AG04450 (cell line): ENCODE measurements at regions not wholly inside any gene's neighbourhood (a gene's known extent, or its start where the extent isn't known, plus 50 kb on each side); places are given as distances from the start of the nearest gene placed in this dataset.

ENCODE experiments used
- CTCF ChIA-PET: fragments of 300-600, 350-600 bp; formaldehyde crosslinking; extraction: SDS; loops from one replicate; lab custom pipeline; 2022; ENCODE audit warnings: antibody characterized with exemption, inconsistent platforms; lab: Charles Lee
- POLR2A ChIA-PET: fragments of 350-600 bp; formaldehyde crosslinking; extraction: SDS; loops from one replicate; lab custom pipeline; 2021; ENCODE audit warnings: antibody characterized with exemption, inconsistent platforms; lab: Yijun Ruan, JAX
- DNase-seq: peaks from one replicate; pipeline ENCODE4 v3.0.0-alpha.2; 2011; ENCODE audit warnings: low read depth, low spot score
- H3K27ac ChIP-seq: one replicate; pipeline ENCODE4 v1.5.1; 2012; ENCODE audit warnings: low read depth, low read length, control low read depth
- H3K27me3 ChIP-seq: one replicate; pipeline ENCODE4 v1.6.0; 2012; ENCODE audit warnings: low read length; ENCODE audit not compliant: control insufficient read depth, insufficient read depth
- H3K4me3 ChIP-seq: 2 replicates; pipeline ENCODE4 v1.5.1; 2011; ENCODE audit warnings: mild to moderate bottlenecking, low read depth, low read length, control low read depth
- H3K9me3 ChIP-seq: 2 replicates; pipeline ENCODE4 v1.5.1; 2012; ENCODE audit warnings: low read length; ENCODE audit not compliant: control insufficient read depth, insufficient read depth
- TF ChIP-seq, protein P1 (sequence below): IDR thresholded peaks from 2 replicates; pipeline ENCODE4 v1.5.1; 2011; ENCODE audit warnings: low read depth, low read length, control low read depth, inconsistent platforms

DNA sequence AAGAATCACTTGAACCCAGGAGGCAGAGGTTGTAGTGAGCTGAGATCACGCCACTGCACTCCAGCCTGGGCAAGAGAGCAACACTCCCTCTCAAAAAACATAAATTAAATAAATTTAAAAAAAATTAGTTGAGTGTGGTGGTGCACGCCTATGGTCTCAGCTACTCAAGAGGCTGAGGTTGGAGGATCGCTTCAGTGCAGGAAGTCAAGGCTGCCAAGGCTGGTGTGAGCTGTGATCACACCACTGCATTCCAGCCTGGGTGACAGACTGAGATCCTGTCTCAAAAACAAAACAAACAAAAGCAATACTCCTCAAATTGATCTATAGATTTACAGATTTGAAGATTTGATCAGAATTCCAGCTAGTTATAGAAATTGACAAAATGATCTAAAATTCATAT lies 92.7 kb upstream of the RESF1 start:
- CTCF ChIA-PET, result no interaction called here
- TF ChIP-seq, protein P1, sequence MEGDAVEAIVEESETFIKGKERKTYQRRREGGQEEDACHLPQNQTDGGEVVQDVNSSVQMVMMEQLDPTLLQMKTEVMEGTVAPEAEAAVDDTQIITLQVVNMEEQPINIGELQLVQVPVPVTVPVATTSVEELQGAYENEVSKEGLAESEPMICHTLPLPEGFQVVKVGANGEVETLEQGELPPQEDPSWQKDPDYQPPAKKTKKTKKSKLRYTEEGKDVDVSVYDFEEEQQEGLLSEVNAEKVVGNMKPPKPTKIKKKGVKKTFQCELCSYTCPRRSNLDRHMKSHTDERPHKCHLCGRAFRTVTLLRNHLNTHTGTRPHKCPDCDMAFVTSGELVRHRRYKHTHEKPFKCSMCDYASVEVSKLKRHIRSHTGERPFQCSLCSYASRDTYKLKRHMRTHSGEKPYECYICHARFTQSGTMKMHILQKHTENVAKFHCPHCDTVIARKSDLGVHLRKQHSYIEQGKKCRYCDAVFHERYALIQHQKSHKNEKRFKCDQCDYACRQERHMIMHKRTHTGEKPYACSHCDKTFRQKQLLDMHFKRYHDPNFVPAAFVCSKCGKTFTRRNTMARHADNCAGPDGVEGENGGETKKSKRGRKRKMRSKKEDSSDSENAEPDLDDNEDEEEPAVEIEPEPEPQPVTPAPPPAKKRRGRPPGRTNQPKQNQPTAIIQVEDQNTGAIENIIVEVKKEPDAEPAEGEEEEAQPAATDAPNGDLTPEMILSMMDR, result no peak
- Histone ChIP-seq H3K4me3 (no peak overlapping the region), H3K27me3 (no peaks in the 10 kb centered on the region), H3K27ac (no peak overlapping the region), H3K9me3 (no peaks in the 10 kb centered on the region)
- POLR2A ChIA-PET, result no interaction called here
- DNase-seq, result no peak

DNA sequence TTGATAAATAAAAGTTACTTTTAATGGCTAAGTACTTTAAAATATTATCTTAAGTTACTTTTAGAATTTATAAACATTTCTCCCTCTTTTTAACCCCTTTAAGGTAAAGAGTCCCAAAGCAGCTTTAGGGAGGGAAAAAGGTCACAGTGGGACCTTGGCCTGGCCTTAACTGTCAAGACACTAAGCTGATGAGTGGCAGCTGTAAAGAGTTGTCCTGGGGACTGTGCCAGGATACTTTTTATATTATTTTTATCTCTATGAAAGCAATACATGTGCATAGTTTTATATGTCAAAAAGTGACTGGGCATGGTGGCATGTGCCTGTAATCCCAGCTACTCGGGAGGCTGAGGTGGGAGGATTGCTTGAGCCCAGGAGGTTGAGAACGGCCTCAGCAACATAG lies 94.2 kb upstream of the RESF1 start:
- TF ChIP-seq, protein P1, result no peak
- ChIA-PET CTCF (no interaction called here), POLR2A (no interaction called here)
- DNase-seq, result no peak
- no peak overlapping the region for H3K27ac ChIP-seq
- no peaks in the 10 kb centered on the region for H3K27me3 ChIP-seq
- no peaks in the 10 kb centered on the region for H3K9me3 ChIP-seq
- H3K4me3 ChIP-seq, result no peak overlapping the region

DNA sequence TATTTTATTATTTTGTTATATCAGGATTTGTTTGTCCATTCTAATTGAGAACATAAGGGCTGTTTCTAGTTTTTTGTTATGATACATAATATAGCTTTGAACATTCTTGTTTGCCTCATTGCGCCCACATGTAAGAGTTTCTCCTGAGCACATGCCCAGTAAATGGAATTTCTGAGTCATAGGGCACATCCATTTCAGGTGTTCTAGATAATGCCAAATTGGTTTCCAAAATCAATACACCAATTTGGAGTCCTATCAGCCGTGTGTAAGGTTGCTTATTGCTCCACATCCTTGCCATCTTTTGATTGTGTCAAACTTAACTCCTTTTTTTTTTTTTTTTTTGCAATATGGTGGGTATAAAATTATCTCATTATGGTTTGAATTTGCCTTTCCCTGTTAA lies 97.9 kb upstream of the RESF1 start:
- H3K27ac ChIP-seq, result no peak overlapping the region
- DNase-seq, result no peak
- no peaks in the 10 kb centered on the region for H3K9me3 ChIP-seq
- CTCF ChIA-PET, result no interaction called here
- no peaks in the 10 kb centered on the region for H3K27me3 ChIP-seq
- POLR2A ChIA-PET, result no interaction called here
- TF ChIP-seq, protein P1, result no peak
- no peak overlapping the region for H3K4me3 ChIP-seq

DNA sequence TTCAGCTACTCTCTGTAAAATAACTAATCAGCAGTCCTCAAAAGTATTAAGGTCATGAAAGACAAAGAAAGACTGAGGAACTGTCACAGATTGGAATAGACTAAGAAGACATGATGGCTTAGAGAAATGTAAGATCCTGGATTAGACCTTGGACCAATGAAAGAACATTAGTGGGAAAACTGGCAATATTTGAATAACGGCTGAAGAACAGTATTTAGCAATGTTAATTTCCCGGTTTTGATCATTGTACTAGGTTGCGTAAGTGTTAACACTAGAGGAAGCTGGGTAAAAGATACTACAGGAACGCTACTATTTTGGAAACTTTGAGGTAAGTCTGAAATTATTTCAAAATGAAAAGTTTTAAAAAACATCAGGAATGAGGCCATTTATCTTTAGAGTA lies 98.8 kb upstream of the RESF1 start:
- POLR2A ChIA-PET, result no interaction called here
- Histone ChIP-seq H3K9me3 (no peaks in the 10 kb centered on the region), H3K27me3 (no peaks in the 10 kb centered on the region), H3K27ac (no peak overlapping the region), H3K4me3 (no peak overlapping the region)
- no peak for DNase-seq
- CTCF ChIA-PET, result no interaction called here
- TF ChIP-seq, protein P1, result no peak

DNA sequence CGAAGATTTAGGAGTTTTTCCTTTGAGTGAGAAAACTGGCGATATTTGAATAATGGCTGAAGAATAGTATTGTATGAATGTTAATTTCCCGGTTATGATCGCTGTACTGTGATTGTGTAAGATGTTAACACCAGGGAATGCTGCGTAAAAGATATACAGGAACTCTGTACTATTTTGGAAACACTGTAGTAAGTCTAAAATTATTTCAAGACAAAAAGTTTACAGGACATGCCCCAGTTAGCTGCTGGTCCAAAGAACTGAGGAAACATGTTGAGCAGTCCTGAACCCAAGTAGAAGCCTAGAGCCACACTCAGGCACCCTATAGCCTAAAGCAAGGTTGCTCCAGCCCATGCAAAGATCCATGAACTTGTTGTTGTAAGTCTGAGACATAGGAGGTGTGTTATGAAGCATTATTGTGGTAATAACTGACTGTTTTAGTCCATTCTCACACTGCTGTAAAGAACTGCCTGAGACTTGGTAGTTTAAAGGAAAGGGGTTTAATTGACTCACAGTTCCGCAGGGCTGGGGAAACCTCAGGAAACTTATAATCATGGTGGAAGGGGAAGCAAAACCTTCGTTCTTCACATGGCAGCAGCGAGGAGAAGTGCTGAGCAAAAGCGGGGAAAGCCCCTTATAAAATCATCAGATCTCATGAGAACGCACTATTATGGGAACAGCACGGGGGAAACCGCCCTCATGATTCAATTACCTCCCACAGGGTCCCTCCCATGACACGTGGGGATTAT lies 99.8 kb upstream of the RESF1 start:
- Histone ChIP-seq H3K27me3 (no peaks in the 10 kb centered on the region), H3K27ac (no peak overlapping the region), H3K4me3 (no peak overlapping the region), H3K9me3 (no peaks in the 10 kb centered on the region)
- DNase-seq, result no peak
- POLR2A ChIA-PET, result no interaction called here
- TF ChIP-seq, protein P1, result no peak
- CTCF ChIA-PET, result no interaction called here
